ENCODE measurements at regions not wholly inside any gene's neighbourhood (a gene's known extent, or its start where the extent isn't known, plus 50 kb on each side); places are given as distances from the start of the nearest gene placed in this dataset.
"Not testable (repeated sequence)": the region's sequence is repeated elsewhere in the genome, so short reads cannot be mapped to it uniquely, and the experiment has no call there.

GRCh38 chr7:80018941-80019808 lies 115.5 kb upstream of the GNAI1 start:
- TF ChIP-seq CTCF (IDR thresholded peaks at IDR 0.05): peak; percentile 97
- TF ChIP-seq ZFX (IDR thresholded peaks at IDR 0.05; ENCODE audit: borderline replicate concordance): no peak
- no peak overlapping the region for H3K27ac ChIP-seq

GRCh38 chr7:80017101-80017698 lies 117.4 kb upstream of the GNAI1 start:
- no peak for TF ChIP-seq CTCF (IDR thresholded peaks at IDR 0.05)
- TF ChIP-seq ZFX (IDR thresholded peaks at IDR 0.05; ENCODE audit: borderline replicate concordance): no peak
- H3K27ac ChIP-seq: no peak overlapping the region

GRCh38 chr7:80014511-80014910 lies 120.1 kb upstream of the GNAI1 start:
- no peak overlapping the region for H3K27ac ChIP-seq
- TF ChIP-seq CTCF (IDR thresholded peaks at IDR 0.05): no peak
- TF ChIP-seq ZFX (IDR thresholded peaks at IDR 0.05; ENCODE audit: borderline replicate concordance): no peak

GRCh38 chr7:80008039-80008438 lies 126.6 kb upstream of the GNAI1 start:
- no peak overlapping the region for H3K27ac ChIP-seq
- TF ChIP-seq ZFX (IDR thresholded peaks at IDR 0.05; ENCODE audit: borderline replicate concordance) (no peak), CTCF (IDR thresholded peaks at IDR 0.05) (no peak)

GRCh38 chr7:80002865-80003264 lies 131.8 kb upstream of the GNAI1 start:
- TF ChIP-seq ZFX (IDR thresholded peaks at IDR 0.05; ENCODE audit: borderline replicate concordance) (no peak), CTCF (IDR thresholded peaks at IDR 0.05) (no peak)
- H3K27ac ChIP-seq: no peak overlapping the region

GRCh38 chr7:79998363-79998762 lies 136.3 kb upstream of the GNAI1 start:
- TF ChIP-seq ZFX (IDR thresholded peaks at IDR 0.05; ENCODE audit: borderline replicate concordance) (no peak), CTCF (IDR thresholded peaks at IDR 0.05) (no peak)
- H3K27ac ChIP-seq: no peak overlapping the region

GRCh38 chr7:79997345-79997744 lies 137.3 kb upstream of the GNAI1 start:
- TF ChIP-seq ZFX (IDR thresholded peaks at IDR 0.05; ENCODE audit: borderline replicate concordance): no peak

GRCh38 chr7:79995741-79996140 lies 138.9 kb upstream of the GNAI1 start:
- H3K27ac ChIP-seq: not testable (repeated sequence)

More at GRCh38 chr7:79997345-79997744, 137.3 kb upstream of the GNAI1 start:
- H3K27ac ChIP-seq: no peak overlapping the region
